D721Med (cell line): ENCODE measurements at regions not wholly inside any gene's neighbourhood (a gene's known extent, or its start where the extent isn't known, plus 50 kb on each side); places are given as distances from the start of the nearest gene placed in this dataset.

Experiments used
- DNase-seq: peaks from one replicate; pipeline ENCODE4 v3.0.0; 2011; ENCODE audit warnings: low spot score; ENCODE audit not compliant: insufficient read length
- FAIRE-seq: peaks from 2 replicates; lab custom pipeline; 2011; peaks lifted over from hg19 to GRCh38; lab: Jason Lieb, UNC
- CTCF ChIP-seq: IDR thresholded peaks from 2 replicates; pipeline ENCODE4 v1.5.1; 2012; ENCODE audit warnings: mild to moderate bottlenecking, control low read depth; ENCODE audit not compliant: insufficient read depth; ENCODE audit errors: missing control alignments

GRCh38 chr14:104512771-104513640 is 66.6 kb upstream of the C14orf180 start:
- no peak for DNase-seq
- TF ChIP-seq CTCF, result no peak
- FAIRE-seq, result no peak

GRCh38 chr14:104513641-104514046 is 65.9 kb upstream of the C14orf180 start:
- no peak for FAIRE-seq
- no peak for DNase-seq
- TF ChIP-seq CTCF, result no peak

GRCh38 chr14:104514156-104514848 is 65.3 kb upstream of the C14orf180 start:
- FAIRE-seq (no peak), DNase-seq (no peak)
- no peak for TF ChIP-seq CTCF

- no peak for TF ChIP-seq CTCF
- DNase-seq (no peak), FAIRE-seq (no peak)
These were observed 64.3 kb upstream of the C14orf180 start for GRCh38 chr14:104515059-104515810.

- no peak for DNase-seq
- TF ChIP-seq CTCF, result no peak
- FAIRE-seq, result no peak
These were observed 63.5 kb upstream of the C14orf180 start for GRCh38 chr14:104515811-104516780.

GRCh38 chr14:104516906-104517305 is 62.7 kb upstream of the C14orf180 start:
- no peak for FAIRE-seq
- no peak for TF ChIP-seq CTCF
- no peak for DNase-seq
